ENCODE measurements at regions not wholly inside any gene's neighbourhood (a gene's known extent, or its start where the extent isn't known, plus 50 kb on each side); places are given as distances from the start of the nearest gene placed in this dataset.

GRCh38 chr2:104755026-104755878 lies 98.7 kb upstream of the POU3F3 start (continued):
- TF ChIP-seq REST (IDR thresholded peaks at IDR 0.05; ENCODE audit: low read depth) (no peak), EGR1 (IDR thresholded peaks at IDR 0.05; ENCODE audit: low read depth) (no peak), POLR2A (IDR thresholded peaks at IDR 0.05; ENCODE audit: borderline replicate concordance, extremely low read depth, insufficient read depth, insufficient read length) (no peak), EZH2phosphoT487 (IDR thresholded peaks at IDR 0.05; ENCODE audit: borderline replicate concordance) (no peak), POLR2AphosphoS5 (IDR thresholded peaks at IDR 0.05; ENCODE audit: low read depth, low read length) (no peak), FOSL1 (IDR thresholded peaks at IDR 0.05; ENCODE audit: low read depth) (no peak)

GRCh38 chr2:104756118-104756517 lies 97.8 kb upstream of the POU3F3 start:
- no peaks in the 10 kb centered on the region for H3K79me2 ChIP-seq (ENCODE audit: insufficient read depth, low read length)
- ChIA-PET POLR2A (no interaction called here), CTCF (no interaction called here), RAD21 (ENCODE audit: low non-redundant PET in 1 of 2, low total read pairs in 2 of 2, uncharacterized antibody in 2 of 2, unreplicated experiment in 2 of 2) (no interaction called here)
- H3K4me3 ChIP-seq (replicated peaks in 1 of 2; ENCODE audit: low read depth in 1 of 2, low read length in 2 of 2) = no peak overlapping the region
- DNase-seq (ENCODE audit: low read depth, low spot score) = no peak
- H3K27ac ChIP-seq (ENCODE audit: low read depth, low read length) = no peak overlapping the region
- H2AFZ ChIP-seq (ENCODE audit: low read depth, low read length, poor library complexity, severe bottlenecking) = no peak overlapping the region
- no peaks in the 10 kb centered on the region for H4K20me1 ChIP-seq (ENCODE audit: insufficient read depth)
- no peak overlapping the region for H3K9ac ChIP-seq (ENCODE audit: low read length)
- no peaks in the 10 kb centered on the region for H3K36me3 ChIP-seq (ENCODE audit: control insufficient read depth in 1 of 2, insufficient read depth in 2 of 2, low read length in 2 of 2)
- no peaks in the 10 kb centered on the region for H3K9me2 ChIP-seq (ENCODE audit: insufficient read depth)
- no peak for ATAC-seq
- peaks cover 7% of the 10 kb centered on the region for H3K27me3 ChIP-seq (ENCODE audit: insufficient read depth, low read length)
- H3K4me1 ChIP-seq (ENCODE audit: control insufficient read depth in 1 of 2, insufficient read depth in 2 of 2, low read length in 2 of 2) = no peaks in the 10 kb centered on the region
- no peaks in the 10 kb centered on the region for H3K9me3 ChIP-seq (ENCODE audit: control insufficient read depth in 1 of 2, insufficient read depth in 1 of 2, low read depth in 1 of 2, low read length in 2 of 2)
- H3K4me2 ChIP-seq (ENCODE audit: low read length) = no peak overlapping the region
- BruUV-seq (replicated peaks) = no TSS peak
- intact Hi-C loops (cut with micrococcal nuclease) = no loop called here
- TF ChIP-seq JUND (IDR thresholded peaks at IDR 0.05) (no peak), FOSL1 (IDR thresholded peaks at IDR 0.05; ENCODE audit: low read depth) (no peak), CBX3 (IDR thresholded peaks at IDR 0.05; ENCODE audit: low read depth) (no peak), ZBTB33 (IDR thresholded peaks at IDR 0.05; ENCODE audit: extremely low read depth, insufficient replicate concordance, low read length) (no peak), SP1 (IDR thresholded peaks at IDR 0.05; ENCODE audit: low read depth) (no peak), EGR1 (IDR thresholded peaks at IDR 0.05; ENCODE audit: low read depth) (no peak), POLR2A (IDR thresholded peaks at IDR 0.05; ENCODE audit: borderline replicate concordance, extremely low read depth, insufficient read depth, insufficient read length) (no peak), TCF7L2 (IDR thresholded peaks at IDR 0.05; ENCODE audit: borderline replicate concordance, extremely low read depth, insufficient read depth, insufficient read length) (no peak), POLR2AphosphoS5 (IDR thresholded peaks at IDR 0.05; ENCODE audit: low read depth, low read length) (no peak), EZH2 (IDR thresholded peaks at IDR 0.05) (no peak), CEBPB (IDR thresholded peaks at IDR 0.05; ENCODE audit: low read depth) (no peak), RAD21 (IDR thresholded peaks at IDR 0.05; ENCODE audit: low read depth) (no peak), ZNF274 (IDR thresholded peaks at IDR 0.05; ENCODE audit: low read depth, low read length) (no peak), ZFX (IDR thresholded peaks at IDR 0.05) (no peak)
- TF ChIP-seq, protein P1, sequence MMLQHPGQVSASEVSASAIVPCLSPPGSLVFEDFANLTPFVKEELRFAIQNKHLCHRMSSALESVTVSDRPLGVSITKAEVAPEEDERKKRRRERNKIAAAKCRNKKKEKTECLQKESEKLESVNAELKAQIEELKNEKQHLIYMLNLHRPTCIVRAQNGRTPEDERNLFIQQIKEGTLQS (IDR thresholded peaks at IDR 0.05) = no peak
